ENCODE measurements at regions not wholly inside any gene's neighbourhood (a gene's known extent, or its start where the extent isn't known, plus 50 kb on each side); places are given as distances from the start of the nearest gene placed in this dataset.

DNA sequence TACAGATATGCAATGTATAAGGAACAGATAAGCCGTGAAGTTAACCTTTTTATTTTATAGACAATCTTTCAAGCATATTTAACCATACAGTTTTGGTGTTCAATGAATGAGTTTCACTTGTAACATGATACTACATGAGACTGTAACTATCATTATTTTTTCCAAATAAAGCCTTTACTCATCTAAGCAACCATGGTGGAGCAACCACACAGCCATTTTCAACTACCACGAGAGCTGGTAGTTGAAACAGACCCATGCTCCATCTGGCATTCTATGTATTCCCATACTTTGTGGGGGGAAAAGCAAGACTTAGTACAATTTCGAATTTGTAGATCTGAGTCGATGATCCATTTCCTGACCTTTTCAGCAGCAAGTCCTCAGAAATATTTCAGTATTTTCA lies 159.3 kb upstream of the RND3 start:
- no peak for DNase-seq

DNA sequence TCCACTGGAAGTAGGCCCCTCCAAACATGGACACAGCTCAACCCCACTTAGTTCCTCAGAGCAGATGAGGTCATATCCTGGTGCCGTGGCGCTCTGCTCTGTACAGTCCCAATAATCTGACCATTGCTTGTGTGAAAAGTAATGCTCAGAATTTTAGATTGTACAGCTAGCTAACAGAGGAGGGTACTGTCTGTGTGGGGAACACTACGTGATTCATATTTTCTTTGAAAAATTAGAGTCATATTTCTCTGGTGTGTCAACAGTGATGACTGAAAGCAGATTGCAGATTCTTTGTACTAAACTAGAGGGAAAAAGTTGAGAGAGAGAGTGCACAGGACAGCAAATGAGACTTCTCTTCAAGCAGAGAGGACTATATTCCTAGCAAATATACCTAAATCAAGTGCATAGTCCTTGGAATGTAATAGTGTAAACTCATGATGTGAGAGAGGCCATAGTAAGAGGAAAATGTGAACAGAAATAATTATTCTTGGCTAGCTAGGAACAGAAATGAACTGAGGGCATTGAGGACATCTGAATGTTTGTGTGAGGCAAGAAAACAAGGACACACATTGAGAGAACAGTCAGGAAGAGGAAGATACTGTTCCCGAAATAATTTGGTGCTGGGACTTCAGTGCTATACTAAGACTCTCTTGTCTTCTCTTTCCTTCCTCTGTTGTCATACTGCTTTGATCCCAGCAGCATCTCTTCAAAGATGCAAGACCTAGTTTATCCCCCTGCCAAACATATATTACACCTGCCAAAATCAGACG lies 157.0 kb upstream of the RND3 start:
- DNase-seq: no peak

DNA sequence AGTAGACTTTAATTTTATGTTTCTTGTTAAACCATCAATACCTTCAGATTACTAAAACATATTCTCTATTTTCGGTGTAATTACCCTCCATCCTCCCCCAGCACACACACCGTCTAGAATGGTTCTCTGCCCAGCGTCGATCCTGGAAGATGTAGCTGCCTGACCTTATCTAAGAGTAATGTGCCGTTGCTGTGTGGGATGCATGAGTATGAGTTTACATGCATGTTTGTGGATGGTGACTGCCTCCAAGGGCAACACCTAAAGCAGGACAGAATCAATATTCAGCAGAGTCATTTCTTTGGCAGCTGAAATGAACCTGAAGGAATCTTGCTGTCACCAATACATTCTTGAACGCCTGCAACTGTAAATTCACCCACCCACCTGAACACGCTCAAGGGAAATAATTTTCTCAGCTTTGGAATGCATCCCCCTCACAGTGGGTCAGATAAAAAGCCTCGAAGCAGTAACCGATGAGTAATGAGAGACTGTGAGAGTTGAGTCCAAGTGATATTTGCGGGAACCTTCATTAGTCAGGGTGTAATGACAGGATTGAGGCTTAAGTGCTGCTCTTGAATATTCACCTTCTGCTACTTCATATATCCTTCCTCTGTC lies 155.8 kb upstream of the RND3 start:
- DNase-seq: no peak

DNA sequence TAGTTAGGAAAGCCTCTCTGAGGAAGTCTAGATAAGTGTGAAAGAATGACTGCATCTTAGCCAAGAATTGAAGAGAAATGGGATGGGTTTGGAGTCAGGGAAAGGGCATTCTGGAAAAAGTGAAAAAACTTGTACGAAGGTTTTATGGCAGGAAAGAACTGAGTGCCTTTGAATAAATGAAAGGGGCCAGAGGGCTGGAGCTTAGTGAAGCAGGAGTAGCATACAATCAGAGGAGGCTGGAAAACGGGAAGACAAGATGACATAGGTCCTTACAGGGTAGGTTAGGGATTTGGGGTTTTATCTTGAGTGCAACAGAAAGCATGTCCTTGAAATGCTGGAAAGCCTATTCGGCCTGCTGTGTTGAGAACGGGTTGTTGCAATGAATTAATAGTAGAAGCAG lies 152.6 kb upstream of the RND3 start:
- DNase-seq: no peak

DNA sequence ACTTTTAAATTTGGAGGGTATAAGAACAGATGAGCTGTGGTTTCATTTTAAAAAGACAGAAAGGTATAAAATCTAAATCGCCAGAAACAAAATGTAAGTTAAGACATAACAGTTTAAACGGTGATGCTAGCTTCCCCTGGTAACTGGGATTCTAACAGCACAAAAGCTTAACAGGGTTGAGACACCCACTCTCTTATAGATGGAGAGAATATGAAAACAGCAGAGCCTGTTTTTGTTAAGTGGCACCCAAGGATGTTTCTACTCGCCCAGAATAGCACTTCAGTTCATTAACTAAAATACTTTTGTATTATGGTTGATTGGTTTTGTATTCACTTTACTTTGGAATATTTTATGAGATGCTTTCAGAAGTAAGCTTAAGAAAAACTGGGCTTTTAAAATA lies 151.9 kb upstream of the RND3 start:
- DNase-seq: no peak

DNA sequence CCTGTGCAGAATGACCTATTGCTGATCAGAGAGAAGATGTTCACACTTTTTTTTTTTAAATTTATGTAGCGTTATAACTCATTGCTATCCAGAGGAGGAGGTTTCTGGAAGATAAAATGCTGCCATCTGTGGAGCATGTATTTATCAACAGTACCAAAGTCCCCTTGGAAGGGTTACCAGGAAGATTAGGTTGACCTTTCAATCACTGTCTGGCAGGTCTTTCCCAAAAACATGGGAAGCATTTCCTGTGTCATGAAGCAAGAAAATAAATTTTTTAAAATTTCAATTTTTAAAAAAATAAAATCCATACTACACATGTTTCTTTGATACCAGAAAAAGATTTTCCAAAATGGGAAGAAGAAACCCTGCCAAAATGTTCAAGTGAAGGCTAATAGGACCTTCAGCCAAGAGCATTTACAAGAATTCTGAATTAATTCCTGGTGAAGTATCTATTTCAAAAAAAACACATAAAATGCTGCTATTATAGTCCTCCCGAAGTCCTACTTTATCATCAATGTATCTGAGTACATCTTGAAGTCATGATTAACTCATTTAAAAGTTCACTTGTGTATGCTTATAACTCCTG lies 143.9 kb upstream of the RND3 start:
- DNase-seq: no peak

DNA sequence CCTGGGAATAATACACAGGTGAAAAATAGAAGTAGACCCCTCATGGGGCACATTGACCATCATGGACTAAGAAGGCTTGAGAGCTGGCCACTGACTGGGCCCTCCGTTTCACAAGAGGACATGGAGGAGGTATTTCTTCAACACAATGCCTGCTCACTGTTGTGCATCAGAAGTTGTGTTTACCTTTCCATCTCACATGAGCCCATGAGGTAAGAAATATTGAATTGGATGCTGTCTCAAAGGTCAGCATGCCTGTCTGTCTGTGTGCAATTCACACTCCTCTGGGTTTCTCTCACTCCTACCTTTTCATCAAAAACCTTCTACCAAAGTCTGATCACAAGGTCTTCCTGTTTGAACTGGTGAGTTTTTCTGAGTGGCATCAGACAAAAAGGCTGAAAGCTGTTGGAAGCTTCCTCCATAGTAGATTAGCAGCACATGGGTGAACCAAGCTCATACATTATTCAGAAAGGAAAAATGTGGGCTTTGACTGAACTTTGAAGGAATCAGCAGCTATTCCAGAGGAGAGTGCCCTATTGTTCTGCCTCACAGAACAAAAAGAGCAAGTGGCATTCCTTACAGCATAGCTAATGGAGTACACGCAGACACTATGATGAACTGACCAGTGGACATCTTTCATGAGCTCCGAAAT lies 143.2 kb upstream of the RND3 start:
- no peak for DNase-seq

DNA sequence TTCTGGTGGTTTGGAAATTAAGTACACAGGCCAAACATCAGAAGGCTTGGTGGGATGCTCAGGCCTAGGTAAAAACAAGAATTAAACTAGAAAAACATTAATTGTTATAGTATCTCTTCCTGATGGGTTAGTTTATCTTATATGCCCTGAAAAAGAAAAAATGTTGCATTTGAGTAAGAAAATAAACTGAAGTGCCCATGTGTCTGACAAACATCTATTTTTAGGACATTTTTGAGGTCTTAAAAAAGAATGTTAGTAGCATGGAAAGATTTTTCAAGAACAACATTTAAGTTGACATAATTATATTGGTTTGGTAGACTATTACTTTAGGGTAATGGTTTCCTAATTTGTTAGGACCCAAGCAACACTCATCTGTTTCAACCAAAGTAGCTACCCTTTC lies 140.1 kb upstream of the RND3 start:
- no peak for DNase-seq

DNA sequence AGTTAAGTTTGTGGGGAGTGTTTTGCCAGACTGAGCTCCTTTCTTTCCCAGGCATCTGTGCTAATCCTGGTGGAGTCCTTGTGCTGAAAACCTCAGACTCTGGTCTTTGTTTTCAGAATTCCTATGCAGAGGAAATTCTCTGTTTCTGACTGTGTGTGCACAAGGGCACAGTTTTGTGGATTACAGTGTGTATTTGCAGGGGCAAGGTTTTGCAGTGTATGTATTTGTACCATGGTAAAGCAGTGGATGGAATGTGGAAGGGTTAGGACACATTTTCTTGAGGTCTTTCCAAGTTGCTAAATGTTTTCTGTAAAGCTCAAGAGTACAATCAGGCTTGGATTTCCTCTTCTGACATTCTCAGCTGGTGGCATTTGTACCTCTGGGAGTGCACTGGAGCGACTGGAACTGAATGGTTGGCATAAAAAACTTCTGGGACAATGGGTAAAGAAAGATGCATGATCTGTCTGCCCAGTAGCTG lies 139.5 kb upstream of the RND3 start:
- DNase-seq: no peak

DNA sequence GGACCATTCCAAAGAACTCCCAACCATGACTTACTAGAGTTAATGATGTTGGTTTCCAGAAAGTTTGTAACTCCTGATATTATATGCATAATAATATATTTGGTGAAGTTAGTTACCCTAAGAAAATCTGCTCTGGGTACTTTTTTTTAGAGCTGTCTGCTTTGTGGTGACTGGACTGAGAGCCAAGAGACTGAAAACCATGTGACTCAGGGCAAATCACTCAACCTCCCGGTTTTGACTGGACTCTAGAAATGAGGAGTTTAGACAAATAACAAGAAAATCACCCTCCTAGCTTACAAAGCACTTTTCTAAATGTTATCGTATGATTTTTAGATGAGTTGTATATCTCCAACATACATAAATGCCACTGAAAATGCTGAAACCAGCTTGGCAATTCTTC lies 138.3 kb upstream of the RND3 start:
- no peak for DNase-seq

DNA sequence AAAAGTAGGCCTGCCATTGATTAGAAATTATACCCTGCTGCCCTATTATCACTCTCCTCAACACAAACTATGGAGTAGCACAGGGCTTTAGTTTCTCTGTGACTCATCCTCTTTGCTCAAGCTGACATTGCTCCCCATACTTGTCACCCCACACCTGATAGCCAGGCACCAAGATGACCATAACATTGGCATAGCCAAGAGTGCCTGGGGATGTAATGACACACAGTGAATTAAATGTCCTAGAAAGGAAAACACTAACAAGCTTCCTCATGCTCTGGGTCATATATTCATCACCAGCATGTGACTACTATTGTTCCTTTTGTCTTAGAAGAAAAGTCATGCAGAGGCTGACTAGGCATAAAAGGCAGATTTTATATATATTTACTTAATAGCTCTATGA lies 137.8 kb upstream of the RND3 start:
- no peak for DNase-seq

DNA sequence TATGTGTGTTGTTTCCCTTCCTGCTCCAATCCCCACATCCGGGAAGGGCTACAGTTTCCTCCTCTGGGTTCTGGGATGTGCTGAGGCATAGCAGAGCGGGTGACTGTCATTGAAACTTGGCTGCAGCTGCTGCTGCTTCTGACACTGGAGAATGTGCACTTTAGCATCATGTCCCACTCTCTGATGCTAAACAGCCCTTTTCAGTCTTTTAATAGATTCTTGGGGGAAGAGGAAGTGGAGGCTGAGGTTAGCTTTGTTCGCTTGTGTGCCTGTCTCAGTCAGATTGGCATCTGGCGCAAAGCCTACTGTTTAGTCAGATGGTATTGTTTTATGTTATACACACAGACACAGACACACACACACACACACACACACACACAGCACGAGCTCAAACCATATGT lies 136.5 kb upstream of the RND3 start:
- no peak for DNase-seq

DNA sequence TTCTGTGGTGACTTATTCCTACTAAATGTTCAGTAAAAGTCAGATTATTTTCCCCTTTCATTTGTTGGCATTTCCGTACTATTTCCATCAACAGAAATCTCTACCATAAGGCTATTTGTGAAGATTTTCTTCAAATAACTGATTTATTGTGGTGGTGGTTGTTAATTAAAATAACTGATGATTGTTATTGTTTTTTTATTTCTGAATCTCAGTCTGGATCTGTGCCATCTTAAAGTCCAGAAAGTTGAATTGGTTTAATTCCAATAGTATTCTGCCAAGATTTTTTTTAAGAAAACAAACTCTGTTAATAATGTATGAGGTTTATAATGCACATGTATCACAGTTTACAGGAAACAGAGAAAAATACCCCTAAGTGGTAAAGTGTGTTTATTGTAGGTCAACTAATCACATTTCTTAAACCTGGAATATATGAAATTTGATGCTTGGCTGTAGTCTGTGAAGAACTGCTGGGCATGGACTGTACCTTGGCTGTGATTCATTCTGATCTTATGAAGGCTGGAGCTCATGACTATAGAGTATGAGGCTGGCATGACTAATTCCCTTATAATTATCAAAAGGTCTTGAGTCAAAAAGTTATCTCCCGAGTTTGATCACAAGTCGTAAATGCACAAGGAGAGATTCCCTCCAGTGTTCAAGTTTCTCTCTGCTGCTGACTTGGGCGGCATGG lies 134.2 kb upstream of the RND3 start:
- no peak for DNase-seq

DNA sequence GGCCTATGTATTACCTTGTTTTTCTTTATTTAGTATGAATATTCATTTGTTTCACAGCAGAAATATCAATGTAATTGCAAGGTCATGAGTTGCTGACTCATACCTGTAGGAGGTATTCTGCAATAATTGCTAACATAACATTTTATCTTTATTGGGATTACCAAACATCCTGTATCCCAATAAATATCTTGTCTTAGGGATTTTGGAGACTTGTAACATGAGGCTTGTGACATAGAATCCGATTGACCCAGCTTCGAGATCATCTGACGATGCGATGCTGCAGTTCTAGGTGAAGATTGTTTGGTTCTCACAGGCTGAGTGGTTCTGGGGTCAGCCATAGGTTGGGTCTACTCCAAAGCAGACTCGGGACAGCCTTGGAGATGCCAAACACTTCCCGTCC lies 133.4 kb upstream of the RND3 start:
- DNase-seq: no peak

DNA sequence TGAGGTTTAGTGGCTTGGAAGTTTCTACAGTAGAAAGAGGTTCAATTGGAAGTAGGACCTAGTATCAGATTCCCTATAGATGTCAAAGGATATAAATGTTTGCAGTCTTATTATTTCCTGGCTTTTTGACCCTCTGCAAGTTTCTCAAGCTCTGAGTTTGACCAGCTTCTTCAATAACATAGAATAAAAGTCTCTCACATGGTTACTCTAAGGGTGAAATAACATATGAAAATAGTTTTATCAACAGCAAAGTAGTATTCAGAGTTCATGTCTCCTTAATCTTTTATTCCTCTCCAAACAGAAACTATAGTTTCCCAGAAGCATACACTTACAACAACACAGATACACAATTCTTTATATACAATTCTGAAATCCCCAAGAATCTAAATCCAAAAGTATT lies 132.9 kb upstream of the RND3 start:
- DNase-seq: no peak

DNA sequence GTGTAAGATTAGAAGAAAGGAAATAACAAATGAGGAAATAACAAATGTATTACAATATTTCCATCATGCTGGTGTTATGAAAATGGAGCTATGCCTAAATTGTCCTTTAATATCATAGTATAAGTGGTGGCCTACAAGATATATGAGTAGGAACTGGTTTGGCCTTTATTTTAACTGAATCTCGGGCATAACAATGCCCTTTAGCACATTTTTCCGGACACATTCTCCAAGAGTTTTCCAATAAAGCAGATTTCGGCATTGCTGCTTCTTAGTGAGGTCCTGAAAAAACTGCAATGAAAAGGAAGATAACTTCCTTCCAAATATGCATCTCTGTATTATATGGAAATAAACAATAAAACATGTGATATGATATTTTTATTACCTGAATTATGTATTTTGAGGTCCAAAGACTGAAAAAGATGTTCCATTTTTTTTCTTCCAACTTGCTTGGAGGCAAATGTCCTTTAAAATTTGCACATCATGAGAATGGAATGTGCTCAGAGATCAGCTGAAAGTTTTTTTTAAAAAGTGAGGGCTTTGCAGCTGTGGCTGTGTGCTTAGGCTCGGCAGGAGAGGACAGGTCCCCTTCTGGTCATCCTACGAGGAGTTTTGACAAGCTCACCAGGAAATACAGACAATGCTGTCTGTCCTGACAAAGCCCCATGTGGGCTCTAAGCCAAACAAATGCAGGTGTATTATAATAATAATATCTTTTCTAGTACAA lies 132.3 kb upstream of the RND3 start:
- no peak for DNase-seq

DNA sequence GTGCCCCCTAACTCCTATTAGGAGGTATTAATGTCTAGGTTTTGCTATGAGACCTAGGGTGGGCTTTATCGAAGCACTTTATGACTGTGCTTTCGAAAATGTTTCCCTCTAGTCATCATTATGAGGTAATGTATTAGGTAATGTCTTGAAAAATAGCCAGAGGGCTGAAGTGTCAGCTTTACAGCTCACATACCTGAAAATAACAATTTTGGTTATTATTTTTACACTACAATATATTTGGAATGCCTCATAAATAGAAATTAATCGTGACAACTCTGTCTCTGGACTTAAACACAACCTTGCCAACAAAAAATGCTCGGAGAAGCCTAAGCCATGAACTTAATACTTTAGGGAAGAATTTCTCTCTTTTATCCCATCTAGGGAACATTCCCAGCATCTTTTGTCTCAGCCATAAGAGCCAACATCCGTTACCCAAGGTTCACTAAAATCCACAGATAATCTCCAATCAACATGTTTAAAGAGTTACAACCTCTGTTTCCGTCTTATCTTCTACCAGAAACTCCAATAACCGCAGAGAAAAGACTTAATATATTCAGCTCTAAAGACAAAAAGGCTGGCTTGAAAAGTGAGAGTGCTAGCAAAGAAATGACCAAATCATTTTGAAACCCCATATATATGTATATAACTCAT lies 130.9 kb upstream of the RND3 start:
- DNase-seq: no peak

DNA sequence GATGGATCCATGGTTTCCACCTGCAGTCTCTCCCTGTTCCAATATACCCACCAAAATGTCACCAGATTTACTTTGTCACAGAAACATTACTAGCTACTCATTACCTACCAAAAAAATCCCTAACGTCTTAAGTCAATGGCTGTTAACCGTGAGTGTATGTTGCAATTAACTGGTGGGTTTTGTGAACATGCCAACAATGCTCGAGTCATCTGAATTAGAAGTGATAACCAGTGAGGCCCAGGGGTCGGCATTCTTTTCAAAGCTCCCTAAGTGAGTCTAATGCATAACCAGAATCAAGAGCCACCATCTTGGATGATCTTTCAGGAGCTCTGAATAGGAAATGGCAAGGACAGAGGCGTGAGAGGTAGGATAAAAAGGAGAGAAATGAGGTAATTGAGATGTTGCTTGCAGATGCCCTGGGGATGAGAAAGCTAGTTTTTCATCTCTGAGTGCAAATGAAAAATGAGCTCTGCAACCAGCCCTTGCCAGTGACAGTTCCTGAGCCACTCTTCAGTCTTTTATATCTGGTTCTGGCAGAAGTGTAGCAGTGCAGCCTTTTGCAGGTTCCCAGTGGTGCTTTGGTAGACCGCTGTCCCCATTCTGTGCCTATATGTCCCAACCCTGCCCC lies 130.0 kb upstream of the RND3 start:
- no peak for DNase-seq

DNA sequence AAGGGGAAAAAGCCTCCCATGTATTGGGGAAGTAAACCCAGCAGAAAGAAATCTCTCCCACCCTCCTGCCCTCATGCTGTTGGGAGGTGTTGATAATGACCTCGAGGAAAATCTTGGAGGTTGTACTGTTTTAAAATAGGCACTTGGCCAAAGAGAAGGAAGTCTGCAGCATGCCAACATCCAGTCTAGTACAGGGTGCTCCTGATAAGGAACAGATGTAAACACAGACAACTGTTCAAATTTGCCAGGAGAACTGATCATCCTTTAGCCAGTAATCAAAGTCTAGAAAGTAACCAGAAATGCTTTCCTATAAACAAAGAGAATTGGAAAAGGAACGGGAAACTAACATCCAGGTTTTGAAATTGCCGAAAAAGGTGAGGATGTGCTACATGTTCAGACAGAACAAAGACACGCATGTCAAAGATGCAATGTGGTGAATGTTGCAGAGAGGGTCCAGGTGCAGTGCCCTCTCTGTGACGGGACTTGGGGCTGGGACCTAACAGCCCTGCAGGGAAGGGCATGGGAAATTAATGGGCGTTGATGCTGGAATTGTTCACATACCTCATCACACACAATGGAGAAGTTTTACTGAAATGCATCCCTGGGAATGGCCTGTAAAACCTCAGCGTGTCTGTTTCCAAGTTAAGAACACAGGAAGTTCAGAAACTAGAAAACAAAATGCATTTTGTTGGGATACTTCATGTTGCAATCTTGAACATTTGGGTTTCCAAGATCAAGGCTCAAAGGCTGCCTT lies 125.7 kb upstream of the RND3 start:
- DNase-seq: no peak

DNA sequence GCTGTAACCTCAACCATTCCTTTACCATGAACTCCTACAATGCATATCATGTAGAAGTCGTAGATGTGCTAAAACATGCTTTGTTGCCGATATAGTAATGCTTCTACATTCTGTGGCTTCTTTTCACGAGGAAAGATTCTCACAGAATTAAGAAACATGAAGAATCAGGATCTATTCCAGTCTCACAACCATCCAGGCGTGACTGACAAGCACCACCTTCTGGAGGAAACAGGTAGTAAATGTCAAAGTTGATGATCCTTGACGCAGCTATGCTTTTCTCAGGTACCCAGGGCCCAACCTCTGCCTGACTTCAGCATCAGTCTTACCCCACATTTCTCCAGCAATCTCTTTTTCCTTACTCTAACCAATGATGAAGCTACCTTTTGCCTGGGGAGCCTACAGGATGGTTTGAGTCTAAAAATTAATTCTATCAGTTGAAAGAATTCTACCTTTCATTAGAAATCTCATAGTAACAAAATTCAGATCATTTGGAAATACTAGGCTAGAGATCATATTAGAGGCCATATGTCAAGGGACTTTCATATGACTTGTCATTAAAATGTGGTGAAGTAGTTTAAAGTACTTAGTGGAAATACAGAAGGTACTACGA lies 123.3 kb upstream of the RND3 start:
- DNase-seq: no peak

Measured in activated gamma-delta T cell (primary cell).